SH-SY5Y (cell line): ENCODE measurements at regions not wholly inside any gene's neighbourhood (a gene's known extent, or its start where the extent isn't known, plus 50 kb on each side); places are given as distances from the start of the nearest gene placed in this dataset.

ENCODE experiments used
- GATA2 ChIP-seq: IDR thresholded peaks from 2 replicates; pipeline ENCODE4 v1.6.1; 2011; ENCODE audit warnings: mild to moderate bottlenecking, low read depth, low read length
- GATA3 ChIP-seq: IDR thresholded peaks from 2 replicates; pipeline ENCODE4 v1.6.1; 2011; ENCODE audit warnings: low read depth, mild to moderate bottlenecking, low read length, moderate library complexity

DNA sequence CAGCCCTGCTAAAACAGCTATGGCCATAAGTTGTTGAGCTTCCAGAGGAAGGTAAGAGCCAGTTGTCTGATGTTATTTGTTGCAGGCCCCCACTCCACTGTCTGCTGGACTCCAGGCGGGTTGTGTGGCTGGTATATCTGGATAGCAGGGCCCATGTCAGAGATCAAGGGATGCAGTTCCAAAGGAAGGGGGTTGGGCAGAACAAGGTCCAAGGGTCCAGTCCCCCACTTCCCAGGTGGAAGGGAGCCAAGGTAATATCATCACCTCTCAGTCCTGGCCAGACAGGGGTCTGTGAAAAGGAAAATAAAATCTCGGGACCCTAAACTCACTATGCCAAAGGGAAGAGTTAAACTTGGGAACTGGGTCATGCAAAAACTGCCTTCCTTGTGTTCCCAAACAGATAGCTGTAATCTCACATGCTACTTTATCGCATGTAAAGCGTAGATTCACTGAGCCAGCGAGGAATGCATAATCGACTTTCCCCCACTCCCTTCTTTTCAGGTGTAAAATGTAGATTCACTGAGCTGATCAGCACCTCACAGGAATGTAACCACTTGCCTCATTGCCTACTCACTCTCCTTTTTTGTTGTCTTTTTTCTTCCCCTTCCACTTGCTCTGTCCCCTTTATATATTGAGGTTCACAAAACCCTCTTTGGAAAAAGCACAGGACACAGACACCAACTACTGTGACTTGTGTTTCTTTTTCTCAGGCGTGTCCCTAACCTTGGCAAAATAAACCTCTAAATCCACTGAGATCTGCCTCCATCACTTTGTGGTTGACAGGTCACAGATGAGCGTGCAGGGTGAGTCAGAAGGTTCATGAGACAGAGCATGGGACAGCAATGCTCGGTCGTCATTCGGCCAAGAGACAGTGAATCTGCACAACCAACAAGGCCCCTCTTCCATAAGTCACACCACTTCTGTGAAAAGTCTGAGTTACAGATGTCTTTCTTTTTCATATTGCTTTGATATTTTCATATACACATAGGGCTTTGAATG lies 255.3 kb upstream of the SIX2 start:
- TF ChIP-seq GATA2 = no peak
- TF ChIP-seq GATA3 = no peak
